Activated CD4-positive, alpha-beta T cell treated with anti-CD3 and anti-CD28 coated beads for 4 hours (primary cell): ENCODE measurements at regions not wholly inside any gene's neighbourhood (a gene's known extent, or its start where the extent isn't known, plus 50 kb on each side); places are given as distances from the start of the nearest gene placed in this dataset.

Source experiments
- DNase-seq, 2 donors: peaks; one replicate each; pipeline ENCODE4 v3.0.0-alpha.2; 2020

- no peak for DNase-seq
Observed at GRCh38 chr3:118810499-118811035, 224.1 kb downstream of the IGSF11 start.

- DNase-seq = no peak
Observed at GRCh38 chr3:118811236-118811732, 223.4 kb downstream of the IGSF11 start.

GRCh38 chr3:118813472-118813871 lies 221.2 kb downstream of the IGSF11 start:
- no peak for DNase-seq

- peak; percentile 15 to 24 for DNase-seq
Observed at GRCh38 chr3:118817748-118818165, 216.9 kb downstream of the IGSF11 start.

GRCh38 chr3:118818386-118818785 lies 216.3 kb downstream of the IGSF11 start:
- DNase-seq = no peak

- no peak for DNase-seq
Observed at GRCh38 chr3:118823626-118824025, 211.0 kb downstream of the IGSF11 start.

GRCh38 chr3:118827446-118827845 lies 207.2 kb downstream of the IGSF11 start:
- no peak for DNase-seq

GRCh38 chr3:118828351-118828750 lies 206.3 kb downstream of the IGSF11 start:
- no peak for DNase-seq

- DNase-seq = no peak
Observed at GRCh38 chr3:118833075-118833474, 201.6 kb downstream of the IGSF11 start.

- no peak for DNase-seq
Observed at GRCh38 chr3:118838871-118839270, 195.8 kb downstream of the IGSF11 start.

- DNase-seq = no peak
Observed at GRCh38 chr3:118842147-118842863, 192.3 kb downstream of the IGSF11 start.

- DNase-seq = no peak
Observed at GRCh38 chr3:118846176-118846575, 188.5 kb downstream of the IGSF11 start.
